ENCODE measurements at regions not wholly inside any gene's neighbourhood (a gene's known extent, or its start where the extent isn't known, plus 50 kb on each side); places are given as distances from the start of the nearest gene placed in this dataset.

DNA sequence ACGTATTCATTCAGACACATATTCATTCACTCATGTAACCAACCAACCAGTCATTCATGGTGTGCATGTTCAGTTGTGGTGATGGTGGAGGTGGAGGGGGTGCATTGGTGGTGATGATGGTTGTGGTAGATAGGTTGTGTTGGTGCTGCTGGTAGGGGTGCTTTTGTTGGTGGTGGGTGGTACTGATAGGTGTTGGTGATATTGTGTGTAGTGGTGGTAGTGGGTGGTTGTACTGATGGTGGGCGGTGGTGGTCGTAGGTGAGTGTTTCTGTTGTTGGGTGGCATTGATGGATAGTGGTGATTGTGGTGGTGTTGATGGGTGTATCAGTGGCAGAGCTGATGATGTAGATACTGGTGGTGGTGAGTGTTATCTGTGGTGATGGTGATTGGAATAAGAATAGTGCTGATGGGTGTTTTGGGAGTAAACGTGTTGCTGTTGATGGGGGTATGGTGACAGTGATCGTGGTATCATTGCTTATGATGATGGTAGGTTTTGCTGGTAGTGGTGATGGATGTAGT is 59.8 kb upstream of the SHB start:
- Histone ChIP-seq H3K27me3 (ENCODE audit: insufficient read depth) (no peaks in the 10 kb centered on the region), H4K20me1 (replicated peaks; ENCODE audit: insufficient read depth) (no peaks in the 10 kb centered on the region), H3K79me2 (replicated peaks; ENCODE audit: insufficient read depth) (no peaks in the 10 kb centered on the region), H3K4me2 (no peak overlapping the region), H3K4me3 (no peak overlapping the region), H2AFZ (no peak overlapping the region), H3K9me2 (ENCODE audit: insufficient read depth) (0 out of 2 replicates have a peak, but pooled peaks cover 5% of the 10 kb centered on the region), H3K27ac (ENCODE audit: low read depth) (no peak overlapping the region), H3K4me1 (ENCODE audit: insufficient read depth) (no peaks in the 10 kb centered on the region), H3K36me3 (ENCODE audit: insufficient read depth) (no peaks in the 10 kb centered on the region), H3F3A (replicated peaks; ENCODE audit: low read depth) (no peaks in the 10 kb centered on the region)
- H3K4me1 Mint-ChIP-seq = no peaks in the 10 kb centered on the region; the same call in 2 of the 3 replicates
- H3K27ac Mint-ChIP-seq = no peak overlapping the region
- no peaks in the 10 kb centered on the region for H3K36me3 Mint-ChIP-seq (ENCODE audit: low read depth)
- TF ChIP-seq ZNF114 (CRISPR knock-in tag; IDR thresholded peaks at IDR 0.05) (no peak), POLR2AphosphoS5 (IDR thresholded peaks at IDR 0.05; ENCODE audit: low read depth) (no peak), EZH2 (IDR thresholded peaks at IDR 0.05; ENCODE audit: low read depth, unreplicated experiment) (no peak), CREB1 (CRISPR knock-in tag; IDR thresholded peaks at IDR 0.05; ENCODE audit: low read depth) (no peak), JUNB (IDR thresholded peaks at IDR 0.05; ENCODE audit: unreplicated experiment) (no peak), NANOG (IDR thresholded peaks at IDR 0.05; ENCODE audit: borderline replicate concordance) (no peak), STAT1 (IDR thresholded peaks at IDR 0.05; ENCODE audit: unreplicated experiment) (no peak)
- TF ChIP-seq, protein P1, sequence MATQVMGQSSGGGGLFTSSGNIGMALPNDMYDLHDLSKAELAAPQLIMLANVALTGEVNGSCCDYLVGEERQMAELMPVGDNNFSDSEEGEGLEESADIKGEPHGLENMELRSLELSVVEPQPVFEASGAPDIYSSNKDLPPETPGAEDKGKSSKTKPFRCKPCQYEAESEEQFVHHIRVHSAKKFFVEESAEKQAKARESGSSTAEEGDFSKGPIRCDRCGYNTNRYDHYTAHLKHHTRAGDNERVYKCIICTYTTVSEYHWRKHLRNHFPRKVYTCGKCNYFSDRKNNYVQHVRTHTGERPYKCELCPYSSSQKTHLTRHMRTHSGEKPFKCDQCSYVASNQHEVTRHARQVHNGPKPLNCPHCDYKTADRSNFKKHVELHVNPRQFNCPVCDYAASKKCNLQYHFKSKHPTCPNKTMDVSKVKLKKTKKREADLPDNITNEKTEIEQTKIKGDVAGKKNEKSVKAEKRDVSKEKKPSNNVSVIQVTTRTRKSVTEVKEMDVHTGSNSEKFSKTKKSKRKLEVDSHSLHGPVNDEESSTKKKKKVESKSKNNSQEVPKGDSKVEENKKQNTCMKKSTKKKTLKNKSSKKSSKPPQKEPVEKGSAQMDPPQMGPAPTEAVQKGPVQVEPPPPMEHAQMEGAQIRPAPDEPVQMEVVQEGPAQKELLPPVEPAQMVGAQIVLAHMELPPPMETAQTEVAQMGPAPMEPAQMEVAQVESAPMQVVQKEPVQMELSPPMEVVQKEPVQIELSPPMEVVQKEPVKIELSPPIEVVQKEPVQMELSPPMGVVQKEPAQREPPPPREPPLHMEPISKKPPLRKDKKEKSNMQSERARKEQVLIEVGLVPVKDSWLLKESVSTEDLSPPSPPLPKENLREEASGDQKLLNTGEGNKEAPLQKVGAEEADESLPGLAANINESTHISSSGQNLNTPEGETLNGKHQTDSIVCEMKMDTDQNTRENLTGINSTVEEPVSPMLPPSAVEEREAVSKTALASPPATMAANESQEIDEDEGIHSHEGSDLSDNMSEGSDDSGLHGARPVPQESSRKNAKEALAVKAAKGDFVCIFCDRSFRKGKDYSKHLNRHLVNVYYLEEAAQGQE (IDR thresholded peaks at IDR 0.05; ENCODE audit: unreplicated experiment) = no peak
- peaks cover 6% of the 10 kb centered on the region for H3K27me3 Mint-ChIP-seq (ENCODE audit: insufficient read depth, low read depth, poor library complexity)
- H3K4me3 Mint-ChIP-seq = no peak overlapping the region
- ATAC-seq = no peak
- no peaks in the 10 kb centered on the region; the same call in 2 of the 3 replicates for H3K9me3 Mint-ChIP-seq
- no peak for DNase-seq (ENCODE audit: low spot score)

DNA sequence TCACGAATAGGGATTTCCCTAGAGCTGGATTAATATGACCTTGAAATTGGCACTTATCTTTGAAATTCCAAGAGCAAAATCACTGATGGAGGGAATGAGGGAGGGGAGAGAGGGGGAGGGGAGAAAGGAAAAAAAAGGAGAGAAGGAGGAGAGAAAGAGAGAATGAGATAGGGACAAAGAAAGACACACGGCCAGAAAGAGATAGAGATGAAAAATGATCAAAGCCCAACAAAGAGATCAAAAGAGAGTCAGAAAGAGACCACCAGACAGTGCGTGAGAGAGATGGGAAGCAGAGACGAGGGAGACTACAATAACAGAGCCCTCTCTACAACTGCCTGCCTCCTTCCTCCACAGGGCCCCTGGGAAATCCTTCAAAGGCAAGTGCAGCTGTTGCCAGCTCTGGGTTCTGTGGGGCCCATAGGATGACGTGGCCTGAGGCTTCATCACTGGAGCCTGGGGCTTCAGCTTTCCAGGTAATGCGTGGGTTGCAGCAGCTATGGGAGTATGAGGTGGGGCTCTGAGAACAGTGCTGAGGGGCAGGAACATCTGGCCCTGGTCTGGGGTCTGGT is 58.3 kb upstream of the SHB start:
- Mint-ChIP-seq H3K36me3 (ENCODE audit: low read depth) (no peaks in the 10 kb centered on the region), H3K4me3 (no peak overlapping the region), H3K4me1 (no peaks in the 10 kb centered on the region), H3K9me3 (no peaks in the 10 kb centered on the region; the same call in 2 of the 3 replicates), H3K27me3 (ENCODE audit: insufficient read depth, low read depth, poor library complexity) (peaks cover 3% of the 10 kb centered on the region), H3K27ac (no peak overlapping the region)
- no peak overlapping the region for H2AFZ ChIP-seq
- H3K36me3 ChIP-seq (ENCODE audit: insufficient read depth) = no peaks in the 10 kb centered on the region
- no peak overlapping the region for H3K4me3 ChIP-seq
- no peaks in the 10 kb centered on the region for H3K79me2 ChIP-seq (replicated peaks; ENCODE audit: insufficient read depth)
- ATAC-seq (no peak), DNase-seq (ENCODE audit: low spot score) (no peak)
- no peaks in the 10 kb centered on the region for H3K27me3 ChIP-seq (ENCODE audit: insufficient read depth)
- H4K20me1 ChIP-seq (replicated peaks; ENCODE audit: insufficient read depth) = no peaks in the 10 kb centered on the region
- H3K4me1 ChIP-seq (ENCODE audit: insufficient read depth) = no peaks in the 10 kb centered on the region
- no peak overlapping the region for H3K4me2 ChIP-seq
- TF ChIP-seq STAT1 (IDR thresholded peaks at IDR 0.05; ENCODE audit: unreplicated experiment) (no peak), ZNF331 (CRISPR knock-in tag; IDR thresholded peaks at IDR 0.05; ENCODE audit: low read depth) (no peak), EZH2phosphoT487 (IDR thresholded peaks at IDR 0.05; ENCODE audit: unreplicated experiment) (no peak), POLR2AphosphoS5 (IDR thresholded peaks at IDR 0.05; ENCODE audit: low read depth) (no peak), EZH2 (IDR thresholded peaks at IDR 0.05; ENCODE audit: low read depth, unreplicated experiment) (no peak)
- TF ChIP-seq, protein P2, sequence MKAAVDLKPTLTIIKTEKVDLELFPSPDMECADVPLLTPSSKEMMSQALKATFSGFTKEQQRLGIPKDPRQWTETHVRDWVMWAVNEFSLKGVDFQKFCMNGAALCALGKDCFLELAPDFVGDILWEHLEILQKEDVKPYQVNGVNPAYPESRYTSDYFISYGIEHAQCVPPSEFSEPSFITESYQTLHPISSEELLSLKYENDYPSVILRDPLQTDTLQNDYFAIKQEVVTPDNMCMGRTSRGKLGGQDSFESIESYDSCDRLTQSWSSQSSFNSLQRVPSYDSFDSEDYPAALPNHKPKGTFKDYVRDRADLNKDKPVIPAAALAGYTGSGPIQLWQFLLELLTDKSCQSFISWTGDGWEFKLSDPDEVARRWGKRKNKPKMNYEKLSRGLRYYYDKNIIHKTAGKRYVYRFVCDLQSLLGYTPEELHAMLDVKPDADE (IDR thresholded peaks at IDR 0.05) = no peak
- no peaks in the 10 kb centered on the region for H3F3A ChIP-seq (replicated peaks; ENCODE audit: low read depth)
- H3K27ac ChIP-seq (ENCODE audit: low read depth) = no peak overlapping the region
- H3K9me2 ChIP-seq (ENCODE audit: insufficient read depth) = 0 out of 2 replicates have a peak, but pooled peaks cover 5% of the 10 kb centered on the region

Measured in GM23338 (cell line).